Glomerular endothelial cell (primary cell): ENCODE measurements at regions not wholly inside any gene's neighbourhood (a gene's known extent, or its start where the extent isn't known, plus 50 kb on each side); places are given as distances from the start of the nearest gene placed in this dataset.
"Not testable (repeated sequence)": the region's sequence is repeated elsewhere in the genome, so short reads cannot be mapped to it uniquely, and the experiment has no call there.

ENCODE experiments used
- DNase-seq: peaks from one replicate; pipeline ENCODE4 v3.0.0-alpha.2; 2011; ENCODE audit warnings: low read depth, low spot score; ENCODE audit errors: extremely low read depth

- no peak for DNase-seq
Measured at GRCh38 chr15:96974761-96975160, 644.3 kb downstream of the NR2F2 start.

DNA sequence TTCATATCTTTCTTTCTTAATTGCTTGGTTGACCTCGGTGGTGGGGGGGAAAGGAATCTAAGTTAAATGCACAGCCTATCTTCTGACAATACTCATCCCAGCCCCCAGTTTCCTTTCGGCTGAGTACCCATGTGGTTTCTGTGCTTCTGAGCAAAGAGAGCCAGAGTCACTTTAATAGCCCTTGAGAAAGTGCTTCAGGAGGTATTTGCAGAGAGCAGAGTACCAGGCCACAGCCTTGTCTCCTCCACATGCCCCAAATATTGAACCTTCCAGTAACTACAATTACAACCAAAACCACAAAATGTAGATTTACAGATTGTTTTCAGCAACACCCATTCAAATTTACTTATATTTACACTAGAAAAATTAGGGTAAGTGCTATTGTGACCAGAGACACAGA, 647.4 kb downstream of the NR2F2 start:
- no peak for DNase-seq

GRCh38 chr15:96978937-96979473, 648.5 kb downstream of the NR2F2 start:
- no peak for DNase-seq

GRCh38 chr15:96984121-96984671, 653.7 kb downstream of the NR2F2 start:
- not testable (repeated sequence) for DNase-seq

- peak; percentile 10 for DNase-seq
Measured at GRCh38 chr15:96992817-96993216, 662.3 kb downstream of the NR2F2 start.

DNA sequence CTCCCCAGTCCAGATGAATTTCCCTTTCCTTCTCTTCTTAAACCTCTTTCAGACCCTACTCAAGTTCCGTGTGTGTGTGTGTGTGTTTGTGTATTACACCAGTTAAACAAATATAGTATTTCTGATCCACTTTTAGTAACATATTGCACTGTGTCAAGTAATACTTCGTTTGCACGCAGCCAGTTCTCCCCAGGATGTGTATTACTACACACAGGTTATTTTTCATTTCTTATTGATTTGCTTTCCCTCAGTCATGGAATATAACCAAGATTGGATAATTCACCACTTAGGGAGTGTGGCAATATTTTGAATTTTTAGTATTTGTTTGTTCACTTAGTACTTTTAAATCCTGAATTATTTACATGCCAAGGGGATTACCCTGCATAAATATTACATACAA, 667.0 kb downstream of the NR2F2 start:
- DNase-seq: no peak

GRCh38 chr15:97009031-97009431, 678.5 kb downstream of the NR2F2 start:
- no peak for DNase-seq

DNA sequence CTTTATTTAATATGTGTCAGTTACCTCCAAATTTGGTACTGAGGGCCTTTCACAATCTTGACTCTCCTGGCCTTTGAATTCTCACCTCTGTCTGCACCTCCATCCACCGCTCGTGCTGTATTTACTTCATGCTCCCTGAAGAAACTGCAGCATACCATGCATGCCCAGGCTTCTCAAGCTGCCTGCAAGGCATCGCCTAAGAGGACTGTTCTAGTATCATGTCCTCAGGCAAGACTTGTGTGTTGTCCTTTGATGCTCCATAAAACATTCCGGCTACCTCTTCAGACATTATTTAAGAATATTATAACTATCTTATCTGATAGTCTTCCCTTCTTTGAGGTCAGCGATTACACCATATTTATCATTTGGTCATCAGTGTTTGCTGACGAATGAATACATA, 682.5 kb downstream of the NR2F2 start:
- no peak for DNase-seq

DNA sequence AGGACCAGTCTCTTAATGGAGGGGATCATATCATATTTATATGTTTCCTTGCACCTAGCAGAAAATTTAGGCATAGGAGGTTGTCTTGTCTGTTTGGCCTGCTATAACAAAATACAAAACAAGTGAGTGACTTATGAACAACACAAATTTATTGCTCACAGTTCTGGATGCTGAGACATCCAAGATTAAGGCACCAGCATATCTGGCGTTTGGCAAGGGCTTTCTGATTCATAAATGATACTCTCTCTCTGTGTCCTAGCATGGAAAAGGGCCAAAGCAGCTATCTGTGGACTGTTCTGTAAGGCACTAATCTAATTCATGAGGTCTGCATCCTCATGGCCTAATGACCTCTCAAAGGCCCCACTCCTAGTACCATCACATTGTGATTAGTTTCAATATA, 683.0 kb downstream of the NR2F2 start:
- no peak for DNase-seq

GRCh38 chr15:97014001-97014400, 683.5 kb downstream of the NR2F2 start:
- DNase-seq: no peak

GRCh38 chr15:97023488-97023844, 693.0 kb downstream of the NR2F2 start:
- no peak for DNase-seq

DNA sequence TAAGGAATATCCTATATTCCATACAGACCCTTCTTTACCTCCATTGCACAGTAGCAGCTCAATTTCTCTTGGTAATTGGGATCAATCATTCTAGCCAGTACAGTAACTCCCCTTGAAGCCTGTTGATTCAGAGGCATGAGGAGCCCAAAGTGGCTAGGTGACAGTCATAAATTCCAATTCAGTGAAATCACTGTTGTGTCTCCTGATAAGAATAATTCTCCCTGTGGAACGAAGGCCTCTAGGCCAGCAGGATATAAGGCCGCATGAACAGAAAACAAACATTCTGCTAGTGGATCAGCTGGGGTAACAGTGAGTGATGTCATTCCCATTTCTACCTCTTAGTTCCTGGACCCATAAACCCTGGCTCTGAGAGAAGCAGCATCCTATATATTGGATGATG, 696.3 kb downstream of the NR2F2 start:
- no peak for DNase-seq

DNA sequence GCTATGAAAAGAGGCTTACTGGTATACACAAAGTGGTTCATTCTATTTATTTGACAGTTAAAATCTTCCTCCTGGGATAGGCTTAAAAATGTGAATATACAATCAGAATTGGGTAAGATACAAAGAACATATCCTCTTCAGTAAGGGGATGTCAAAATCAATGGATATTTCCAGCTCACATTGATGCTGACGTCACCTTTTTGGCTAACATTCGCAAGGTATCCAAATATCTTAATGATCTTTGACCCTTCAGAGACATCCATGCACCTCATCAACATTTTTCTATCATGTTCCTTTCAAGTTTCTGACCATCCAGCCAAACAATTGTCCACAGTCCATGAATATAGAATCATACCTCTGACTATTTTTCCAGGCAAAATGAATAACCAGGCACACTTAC, 697.3 kb downstream of the NR2F2 start:
- DNase-seq: no peak

DNA sequence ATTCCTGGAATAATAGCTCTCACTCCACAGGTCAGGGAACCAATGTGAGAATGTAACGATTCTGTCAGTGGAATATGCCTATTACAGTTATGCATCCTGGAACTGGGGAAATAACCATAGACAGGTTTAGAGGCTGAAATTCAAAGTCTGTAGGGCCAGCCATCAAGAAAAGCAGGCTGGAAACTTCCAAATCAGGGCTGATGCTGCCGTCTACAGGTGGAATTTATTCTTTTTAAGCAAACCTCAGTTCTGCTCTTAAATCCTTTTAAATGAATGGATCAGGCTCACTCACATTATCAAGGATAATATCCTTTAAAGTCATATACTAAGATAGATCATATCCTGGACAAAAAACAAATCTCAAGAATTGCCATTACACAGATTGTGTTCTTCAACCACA, 699.8 kb downstream of the NR2F2 start:
- DNase-seq: no peak

GRCh38 chr15:97036301-97036700, 705.8 kb downstream of the NR2F2 start:
- DNase-seq: no peak

DNA sequence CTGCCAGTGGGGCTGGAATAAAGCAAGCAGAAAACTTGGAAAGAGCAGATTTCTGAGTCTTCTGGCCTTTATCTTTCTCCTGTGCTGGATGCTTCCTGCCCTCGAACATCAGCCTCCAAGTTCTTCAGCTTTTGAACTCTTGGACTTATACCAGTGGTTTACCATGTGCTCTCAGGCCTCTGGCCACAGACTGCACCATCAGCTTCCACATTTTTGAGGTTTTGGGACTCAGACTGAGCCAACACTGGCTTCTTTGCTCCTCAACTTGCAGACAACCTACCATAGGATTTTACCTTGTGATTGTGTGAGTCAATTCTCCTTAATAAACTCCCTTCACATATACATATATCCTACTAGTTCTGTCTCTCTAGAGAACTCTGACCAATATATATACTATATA, 706.6 kb downstream of the NR2F2 start:
- no peak for DNase-seq

- no peak for DNase-seq
Measured at GRCh38 chr15:97045666-97046421, 715.3 kb downstream of the NR2F2 start.

GRCh38 chr15:97052513-97052912, 722.0 kb downstream of the NR2F2 start:
- no peak for DNase-seq

- no peak for DNase-seq
Measured at GRCh38 chr15:97053635-97054034, 723.1 kb downstream of the NR2F2 start.

DNA sequence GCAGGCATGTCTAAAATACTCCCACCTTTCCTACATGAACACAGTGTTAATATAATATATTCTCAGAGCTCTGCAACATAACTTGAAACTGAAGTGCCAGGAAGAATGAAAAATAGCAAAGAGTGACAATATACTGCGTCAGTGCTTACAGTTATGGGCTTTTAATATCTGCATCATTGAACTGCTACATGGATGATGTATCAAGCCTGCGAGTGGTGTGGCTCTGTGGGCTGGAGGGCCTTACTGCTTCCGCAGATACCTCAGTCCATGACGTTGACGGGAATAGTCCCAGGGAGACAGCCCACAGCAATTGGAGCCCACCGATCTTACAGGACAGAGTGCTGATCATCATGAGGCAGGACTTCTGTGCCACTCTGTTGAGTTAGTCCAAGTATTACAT, 727.0 kb downstream of the NR2F2 start:
- no peak for DNase-seq

- no peak for DNase-seq
Measured at GRCh38 chr15:97059281-97059680, 728.8 kb downstream of the NR2F2 start.

GRCh38 chr15:97061392-97061791, 730.9 kb downstream of the NR2F2 start:
- no peak for DNase-seq

- DNase-seq: no peak
Measured at GRCh38 chr15:97071668-97072067, 741.2 kb downstream of the NR2F2 start.
